Liver (tissue), 3 donors: ENCODE measurements at regions not wholly inside any gene's neighbourhood (a gene's known extent, or its start where the extent isn't known, plus 50 kb on each side); places are given as distances from the start of the nearest gene placed in this dataset.

Source experiments
- CTCF ChIP-seq: fragments of 150-350 bp; IDR thresholded peaks from 2 replicates; pipeline ENCODE4 v1.5.1; 2017; ENCODE audit warnings: improper control_type of control experiment, low read depth, low read length; ENCODE audit not compliant: missing input control
- HNF4A ChIP-seq, 2 donors: conservative IDR thresholded peaks; 2 replicates each; pipeline ENCODE4 v1.6.1; 2016; ENCODE audit warnings: antibody characterized with exemption in 2 of 2, mild to moderate bottlenecking in 2 of 2
- MAX ChIP-seq: IDR thresholded peaks from 2 replicates; pipeline ENCODE4 v1.6.1; 2016; ENCODE audit warnings: antibody characterized with exemption
- RAD21 ChIP-seq, 2 donors: IDR thresholded peaks; 2 replicates each; pipeline ENCODE4 v1.6.1; 2016; ENCODE audit warnings: antibody characterized with exemption in 2 of 2, mild to moderate bottlenecking in 2 of 2
- SP1 ChIP-seq: IDR thresholded peaks from 2 replicates; pipeline ENCODE4 v1.6.1; 2018; ENCODE audit warnings: antibody characterized with exemption, mild to moderate bottlenecking
- TF ChIP-seq, protein P1 (sequence below): IDR thresholded peaks from 2 replicates; pipeline ENCODE4 v1.6.1; 2016; ENCODE audit warnings: antibody characterized with exemption, mild to moderate bottlenecking
- donor health status: healthy.
- donor health status: healthy.

DNA sequence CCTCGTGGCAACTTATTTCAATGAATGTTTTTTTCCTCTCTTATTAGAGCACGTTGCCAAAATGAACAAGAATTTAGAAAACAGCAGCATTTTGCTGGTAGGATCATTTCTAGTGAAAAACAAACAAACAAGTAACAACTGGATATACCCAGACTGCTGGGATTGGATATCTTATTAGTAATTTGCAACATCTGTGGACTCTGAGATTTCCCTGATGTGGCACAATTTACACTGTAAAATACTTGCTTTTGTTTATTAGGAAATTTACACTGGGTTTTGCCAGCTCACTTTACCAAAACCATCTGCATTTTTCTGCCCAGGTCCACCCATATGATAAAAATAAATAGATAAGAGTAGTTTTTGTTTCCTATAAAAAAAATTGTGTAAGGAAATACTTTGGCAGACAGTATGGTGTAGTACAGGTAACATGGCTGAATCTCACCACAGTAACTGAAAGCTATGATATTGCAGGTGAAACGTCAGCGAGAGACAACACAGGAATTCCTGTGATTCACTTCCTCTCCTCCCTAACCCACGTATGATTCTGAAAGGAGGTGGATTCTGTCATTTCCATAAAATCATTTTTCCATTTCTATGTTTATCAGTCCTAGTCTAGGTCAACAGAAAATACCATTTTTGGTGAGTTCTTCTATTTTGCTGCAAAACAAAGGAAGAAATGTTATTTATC lies 176.2 kb upstream of the NOVA1 start:
- no peak for TF ChIP-seq MAX
- TF ChIP-seq CTCF = no peak
- TF ChIP-seq SP1 = no peak
- no peak for TF ChIP-seq HNF4A (conservative IDR thresholded peaks at IDR 0.05)
- no peak for TF ChIP-seq RAD21 (IDR thresholded peaks at IDR 0.05)
- TF ChIP-seq, protein P1, sequence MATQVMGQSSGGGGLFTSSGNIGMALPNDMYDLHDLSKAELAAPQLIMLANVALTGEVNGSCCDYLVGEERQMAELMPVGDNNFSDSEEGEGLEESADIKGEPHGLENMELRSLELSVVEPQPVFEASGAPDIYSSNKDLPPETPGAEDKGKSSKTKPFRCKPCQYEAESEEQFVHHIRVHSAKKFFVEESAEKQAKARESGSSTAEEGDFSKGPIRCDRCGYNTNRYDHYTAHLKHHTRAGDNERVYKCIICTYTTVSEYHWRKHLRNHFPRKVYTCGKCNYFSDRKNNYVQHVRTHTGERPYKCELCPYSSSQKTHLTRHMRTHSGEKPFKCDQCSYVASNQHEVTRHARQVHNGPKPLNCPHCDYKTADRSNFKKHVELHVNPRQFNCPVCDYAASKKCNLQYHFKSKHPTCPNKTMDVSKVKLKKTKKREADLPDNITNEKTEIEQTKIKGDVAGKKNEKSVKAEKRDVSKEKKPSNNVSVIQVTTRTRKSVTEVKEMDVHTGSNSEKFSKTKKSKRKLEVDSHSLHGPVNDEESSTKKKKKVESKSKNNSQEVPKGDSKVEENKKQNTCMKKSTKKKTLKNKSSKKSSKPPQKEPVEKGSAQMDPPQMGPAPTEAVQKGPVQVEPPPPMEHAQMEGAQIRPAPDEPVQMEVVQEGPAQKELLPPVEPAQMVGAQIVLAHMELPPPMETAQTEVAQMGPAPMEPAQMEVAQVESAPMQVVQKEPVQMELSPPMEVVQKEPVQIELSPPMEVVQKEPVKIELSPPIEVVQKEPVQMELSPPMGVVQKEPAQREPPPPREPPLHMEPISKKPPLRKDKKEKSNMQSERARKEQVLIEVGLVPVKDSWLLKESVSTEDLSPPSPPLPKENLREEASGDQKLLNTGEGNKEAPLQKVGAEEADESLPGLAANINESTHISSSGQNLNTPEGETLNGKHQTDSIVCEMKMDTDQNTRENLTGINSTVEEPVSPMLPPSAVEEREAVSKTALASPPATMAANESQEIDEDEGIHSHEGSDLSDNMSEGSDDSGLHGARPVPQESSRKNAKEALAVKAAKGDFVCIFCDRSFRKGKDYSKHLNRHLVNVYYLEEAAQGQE = no peak
